ENCODE measurements at regions not wholly inside any gene's neighbourhood (a gene's known extent, or its start where the extent isn't known, plus 50 kb on each side); places are given as distances from the start of the nearest gene placed in this dataset.

GRCh38 chr7:121777672-121778071 is 95.3 kb upstream of the PTPRZ1 start:
- RAD21 ChIA-PET (ENCODE audit: low non-redundant PET in 1 of 2, low total read pairs in 2 of 2, uncharacterized antibody in 2 of 2, unreplicated experiment in 2 of 2), result no interaction called here
- POLR2A ChIA-PET, result no interaction called here
- H3K79me2 ChIP-seq (ENCODE audit: insufficient read depth, low read length), result no peaks in the 10 kb centered on the region
- no peaks in the 10 kb centered on the region for H3K9me3 ChIP-seq (ENCODE audit: control insufficient read depth in 1 of 2, insufficient read depth in 1 of 2, low read depth in 1 of 2, low read length in 2 of 2)
- no peak overlapping the region for H3K4me2 ChIP-seq (ENCODE audit: low read length)
- no peak overlapping the region for H3K9ac ChIP-seq (ENCODE audit: low read length)
- ATAC-seq, result no peak
- H3K27ac ChIP-seq (ENCODE audit: low read depth, low read length), result no peak overlapping the region
- H3K27me3 ChIP-seq (ENCODE audit: insufficient read depth, low read length), result no peaks in the 10 kb centered on the region
- intact Hi-C loops (cut with micrococcal nuclease), result no loop called here
- CTCF ChIA-PET, result no interaction called here
- H3K36me3 ChIP-seq (ENCODE audit: control insufficient read depth in 1 of 2, insufficient read depth in 2 of 2, low read length in 2 of 2), result no peaks in the 10 kb centered on the region
- no peaks in the 10 kb centered on the region for H4K20me1 ChIP-seq (ENCODE audit: insufficient read depth)
- BruUV-seq (replicated peaks), result no TSS peak
- H3K4me3 ChIP-seq (replicated peaks in 1 of 2; ENCODE audit: low read depth in 1 of 2, low read length in 2 of 2), result no peak overlapping the region
- no peak overlapping the region for H2AFZ ChIP-seq (ENCODE audit: low read depth, low read length, poor library complexity, severe bottlenecking)
- no peaks in the 10 kb centered on the region for H3K4me1 ChIP-seq (ENCODE audit: control insufficient read depth in 1 of 2, insufficient read depth in 2 of 2, low read length in 2 of 2)
- no peaks in the 10 kb centered on the region for H3K9me2 ChIP-seq (ENCODE audit: insufficient read depth)
- DNase-seq (ENCODE audit: low read depth, low spot score), result no peak
- no peak for TF ChIP-seq TCF7L2 (IDR thresholded peaks at IDR 0.05; ENCODE audit: borderline replicate concordance, extremely low read depth, insufficient read depth, insufficient read length)
- no peak for TF ChIP-seq POLR2A (IDR thresholded peaks at IDR 0.05; ENCODE audit: borderline replicate concordance, extremely low read depth, insufficient read depth, insufficient read length)
- no peak for TF ChIP-seq EZH2phosphoT487 (IDR thresholded peaks at IDR 0.05; ENCODE audit: borderline replicate concordance)
- TF ChIP-seq ATF3 (IDR thresholded peaks at IDR 0.05), result no peak
- no peak for TF ChIP-seq RAD21 (IDR thresholded peaks at IDR 0.05; ENCODE audit: low read depth)
- no peak for TF ChIP-seq SRF (IDR thresholded peaks at IDR 0.05; ENCODE audit: low read depth)
- TF ChIP-seq SP1 (IDR thresholded peaks at IDR 0.05; ENCODE audit: low read depth), result no peak
- TF ChIP-seq REST (IDR thresholded peaks at IDR 0.05; ENCODE audit: low read depth), result no peak
- TF ChIP-seq JUND (IDR thresholded peaks at IDR 0.05), result no peak
- TF ChIP-seq ZFX (IDR thresholded peaks at IDR 0.05), result no peak
